ENCODE measurements at regions not wholly inside any gene's neighbourhood (a gene's known extent, or its start where the extent isn't known, plus 50 kb on each side); places are given as distances from the start of the nearest gene placed in this dataset.

- in situ Hi-C loops (cut with MboI; ENCODE audit: low pct_unique_long_range_greater_than_20kb, low sequenced_read_pairs, unreplicated experiment), result no loop called here
- TF ChIP-seq CTCF (IDR thresholded peaks at IDR 0.05; ENCODE audit: extremely low read depth, insufficient read depth, missing control alignments), result no peak
- DNase-seq (ENCODE audit: low spot score), result no peak
Observed at GRCh38 chrX:137430984-137431475, 134.9 kb upstream of the ZIC3 start.

- no peak for DNase-seq (ENCODE audit: low spot score)
- TF ChIP-seq CTCF (IDR thresholded peaks at IDR 0.05; ENCODE audit: extremely low read depth, insufficient read depth, missing control alignments), result no peak
- in situ Hi-C loops (cut with MboI; ENCODE audit: low pct_unique_long_range_greater_than_20kb, low sequenced_read_pairs, unreplicated experiment), result no loop called here
Observed at GRCh38 chrX:137430301-137430700, 135.6 kb upstream of the ZIC3 start.

DNA sequence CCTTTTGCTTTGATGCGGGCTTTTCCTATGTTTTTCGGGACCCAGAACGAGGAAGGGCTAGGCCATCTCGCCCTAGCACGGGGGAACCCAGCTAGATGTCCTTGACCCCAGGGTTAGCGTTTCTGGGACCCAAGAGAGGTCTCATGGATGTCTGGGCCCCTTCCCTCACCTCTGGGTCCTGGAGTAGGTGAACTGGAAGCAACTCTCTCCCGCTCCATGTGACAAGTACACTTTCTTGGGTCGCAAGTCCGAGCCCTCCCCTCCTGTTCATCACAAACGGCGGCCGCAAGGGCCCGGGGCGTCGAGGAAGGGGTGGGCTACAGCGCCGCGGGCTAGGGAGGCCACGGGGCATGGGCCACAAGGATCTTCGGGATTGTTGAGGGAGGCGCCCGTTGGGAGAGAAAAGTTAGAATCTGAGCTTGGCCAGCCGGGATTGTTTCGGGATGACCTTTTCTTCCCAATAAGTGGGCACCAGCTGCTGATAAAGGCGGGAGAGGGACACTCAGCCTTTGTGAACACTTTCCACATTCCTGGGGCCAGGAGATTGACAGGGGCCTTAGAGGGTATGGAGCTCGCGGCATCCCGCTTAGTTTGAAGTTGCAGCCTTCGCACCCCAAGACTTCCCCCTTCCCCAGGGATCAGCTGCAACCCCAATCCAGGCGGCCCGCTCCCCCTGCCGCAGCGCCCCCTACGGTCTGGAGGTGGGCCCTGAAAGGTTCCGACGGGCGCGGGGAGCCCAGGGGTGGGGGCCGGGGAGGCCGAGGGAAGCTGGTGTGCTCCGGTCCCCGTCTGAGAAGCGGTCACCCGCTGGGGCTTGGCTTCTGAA, 136.9 kb upstream of the ZIC3 start:
- in situ Hi-C loops (cut with MboI; ENCODE audit: low pct_unique_long_range_greater_than_20kb, low sequenced_read_pairs, unreplicated experiment), result no loop called here
- no peak for TF ChIP-seq CTCF (IDR thresholded peaks at IDR 0.05; ENCODE audit: extremely low read depth, insufficient read depth, missing control alignments)
- DNase-seq (ENCODE audit: low spot score), result no peak

GRCh38 chrX:137428221-137428661, 137.7 kb upstream of the ZIC3 start:
- DNase-seq (ENCODE audit: low spot score), result peak; percentile 43
- no peak for TF ChIP-seq CTCF (IDR thresholded peaks at IDR 0.05; ENCODE audit: extremely low read depth, insufficient read depth, missing control alignments)
- in situ Hi-C loops (cut with MboI; ENCODE audit: low pct_unique_long_range_greater_than_20kb, low sequenced_read_pairs, unreplicated experiment), result no loop called here

DNA sequence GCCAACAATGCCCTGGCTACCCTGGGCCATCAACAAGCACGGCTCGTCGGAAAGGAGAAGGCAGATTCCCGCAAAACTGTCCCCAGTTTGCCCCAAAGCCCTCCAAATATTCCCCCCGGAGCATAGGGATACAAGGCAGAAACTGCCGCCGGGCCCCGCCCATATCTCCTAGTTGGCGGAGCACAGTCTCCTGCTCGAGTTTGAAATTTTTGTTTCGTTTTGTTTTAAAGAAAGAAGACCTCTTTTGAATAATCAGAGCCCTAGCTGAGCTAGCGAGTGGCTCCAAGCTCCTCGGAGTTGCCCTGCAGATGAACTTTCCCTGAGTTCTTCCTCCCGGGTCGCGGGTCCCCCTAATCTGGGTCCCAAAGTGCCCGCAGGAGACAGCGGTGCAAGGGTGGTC, 138.1 kb upstream of the ZIC3 start:
- in situ Hi-C loops (cut with MboI; ENCODE audit: low pct_unique_long_range_greater_than_20kb, low sequenced_read_pairs, unreplicated experiment), result no loop called here
- TF ChIP-seq CTCF (IDR thresholded peaks at IDR 0.05; ENCODE audit: extremely low read depth, insufficient read depth, missing control alignments), result no peak
- no peak for DNase-seq (ENCODE audit: low spot score)

GRCh38 chrX:137427426-137427778, 138.5 kb upstream of the ZIC3 start:
- no peak for TF ChIP-seq CTCF (IDR thresholded peaks at IDR 0.05; ENCODE audit: extremely low read depth, insufficient read depth, missing control alignments)
- in situ Hi-C loops (cut with MboI; ENCODE audit: low pct_unique_long_range_greater_than_20kb, low sequenced_read_pairs, unreplicated experiment), result no loop called here
- DNase-seq (ENCODE audit: low spot score), result no peak
